Naive B cell (primary cell): ENCODE measurements at regions not wholly inside any gene's neighbourhood (a gene's known extent, or its start where the extent isn't known, plus 50 kb on each side); places are given as distances from the start of the nearest gene placed in this dataset.

ENCODE experiments used
- ATAC-seq, 2 donors: fragments of 150-1000 bp; cut with Tn5 transposase; 2 replicates each; pipeline ENCODE4 v1.10.0; 2021; ENCODE audit warnings: low read depth in 2 of 2, mild to moderate bottlenecking in 2 of 2, moderate library complexity in 2 of 2
- DNase-seq: peaks from one replicate; pipeline ENCODE4 v3.0.0; 2022
- H3K27ac Mint-ChIP-seq, 6 donors: one replicate each; pipeline ENCODE4 v1.8.0; 2020 to 2022; ENCODE audit warnings: mild to moderate bottlenecking in 6 of 6, mixed read lengths in 6 of 6, moderate library complexity in 5 of 6, inconsistent platforms in 2 of 6
- H3K27me3 Mint-ChIP-seq, 3 donors: one replicate each; pipeline ENCODE4 v1.8.0; 2021 to 2022; ENCODE audit warnings: mixed read lengths in 3 of 3, mild to moderate bottlenecking in 1 of 3
- H3K36me3 Mint-ChIP-seq, 2 donors: one replicate each; pipeline ENCODE4 v1.8.0; 2020 to 2022; ENCODE audit warnings: mixed read lengths in 2 of 2, inconsistent platforms in 1 of 2, mild to moderate bottlenecking in 1 of 2
- H3K4me1 Mint-ChIP-seq, 3 donors: one replicate each; pipeline ENCODE4 v1.8.0; 2020 to 2022; ENCODE audit warnings: mixed read lengths in 3 of 3, inconsistent platforms in 1 of 3, mild to moderate bottlenecking in 1 of 3, moderate library complexity in 1 of 3
- H3K4me3 Mint-ChIP-seq, 8 donors: one replicate each; pipeline ENCODE4 v1.8.0; 2020 to 2022; ENCODE audit warnings: mild to moderate bottlenecking in 8 of 8, mixed read lengths in 8 of 8, moderate library complexity in 8 of 8, inconsistent platforms in 2 of 8
- H3K9me3 Mint-ChIP-seq, 7 donors: one replicate each; pipeline ENCODE4 v1.8.0; 2020 to 2022; ENCODE audit warnings: mixed read lengths in 7 of 7, mild to moderate bottlenecking in 5 of 7, inconsistent platforms in 2 of 7, moderate library complexity in 1 of 7

- no peaks in the 10 kb centered on the region for H3K27me3 Mint-ChIP-seq
- H3K36me3 Mint-ChIP-seq: no peaks in the 10 kb centered on the region
- H3K9me3 Mint-ChIP-seq: peaks cover 0 to 21% (median 3%) of the 10 kb centered on the region in 7 donors
- H3K4me3 Mint-ChIP-seq: no peak overlapping the region
- no peaks in the 10 kb centered on the region for H3K4me1 Mint-ChIP-seq
- H3K27ac Mint-ChIP-seq: no peak overlapping the region
- DNase-seq: no peak
- no peak for ATAC-seq
These were observed 448.2 kb upstream of the FAT1 start for GRCh38 chr4:187171706-187172339.

- DNase-seq: no peak
- Mint-ChIP-seq H3K27me3 (no peaks in the 10 kb centered on the region), H3K36me3 (no peaks in the 10 kb centered on the region), H3K27ac (no peak overlapping the region), H3K4me3 (peak overlapping the region in 1 of 8 donors; percentile 30), H3K4me1 (no peaks in the 10 kb centered on the region), H3K9me3 (peaks cover 0 to 21% (median 3%) of the 10 kb centered on the region in 7 donors)
- ATAC-seq: no peak
These were observed 448.7 kb upstream of the FAT1 start for GRCh38 chr4:187172340-187172761.

GRCh38 chr4:187174749-187175148, 451.1 kb upstream of the FAT1 start:
- H3K4me3 Mint-ChIP-seq: no peak overlapping the region
- peaks cover 0 to 21% (median 3%) of the 10 kb centered on the region in 7 donors for H3K9me3 Mint-ChIP-seq
- DNase-seq (no peak), ATAC-seq (no peak)
- H3K36me3 Mint-ChIP-seq: no peaks in the 10 kb centered on the region
- no peaks in the 10 kb centered on the region for H3K27me3 Mint-ChIP-seq
- no peaks in the 10 kb centered on the region for H3K4me1 Mint-ChIP-seq
- no peak overlapping the region for H3K27ac Mint-ChIP-seq

GRCh38 chr4:187175197-187175596, 451.5 kb upstream of the FAT1 start:
- Mint-ChIP-seq H3K27ac (no peak overlapping the region), H3K27me3 (no peaks in the 10 kb centered on the region), H3K9me3 (peaks cover 0 to 21% (median 3%) of the 10 kb centered on the region in 7 donors)

GRCh38 chr4:187176261-187176910, 452.7 kb upstream of the FAT1 start:
- Mint-ChIP-seq H3K9me3 (peaks cover 0 to 21% (median 3%) of the 10 kb centered on the region in 7 donors), H3K4me1 (no peaks in the 10 kb centered on the region), H3K36me3 (no peaks in the 10 kb centered on the region), H3K4me3 (peak overlapping the region in 1 of 8 donors; percentile 1), H3K27ac (peak overlapping the region in 1 of 6 donors; percentile 59), H3K27me3 (no peaks in the 10 kb centered on the region)
- ATAC-seq (no peak), DNase-seq (no peak)

More at GRCh38 chr4:187175197-187175596, 451.5 kb upstream of the FAT1 start:
- H3K4me1 Mint-ChIP-seq: no peaks in the 10 kb centered on the region
- H3K36me3 Mint-ChIP-seq: no peaks in the 10 kb centered on the region
- DNase-seq: no peak
- no peak for ATAC-seq
- no peak overlapping the region for H3K4me3 Mint-ChIP-seq

- Mint-ChIP-seq H3K4me1 (no peaks in the 10 kb centered on the region), H3K27me3 (no peaks in the 10 kb centered on the region), H3K4me3 (no peak overlapping the region), H3K36me3 (no peaks in the 10 kb centered on the region), H3K27ac (no peak overlapping the region), H3K9me3 (peaks cover 0 to 16% (median 3%) of the 10 kb centered on the region in 7 donors)
- no peak for ATAC-seq
- no peak for DNase-seq
These were observed 454.4 kb upstream of the FAT1 start for GRCh38 chr4:187178084-187178483.

- Mint-ChIP-seq H3K9me3 (peaks cover 0 to 15% (median 3%) of the 10 kb centered on the region in 7 donors), H3K4me3 (no peak overlapping the region), H3K27me3 (no peaks in the 10 kb centered on the region), H3K4me1 (no peaks in the 10 kb centered on the region), H3K36me3 (no peaks in the 10 kb centered on the region), H3K27ac (no peak overlapping the region)
- ATAC-seq: no peak
- no peak for DNase-seq
These were observed 454.9 kb upstream of the FAT1 start for GRCh38 chr4:187178587-187178986.

GRCh38 chr4:187179086-187180058, 455.7 kb upstream of the FAT1 start:
- Mint-ChIP-seq H3K4me1 (no peaks in the 10 kb centered on the region), H3K36me3 (no peaks in the 10 kb centered on the region), H3K9me3 (peaks cover 0 to 10% (median 3%) of the 10 kb centered on the region in 7 donors), H3K27ac (no peak overlapping the region), H3K27me3 (no peaks in the 10 kb centered on the region), H3K4me3 (no peak overlapping the region)
- ATAC-seq (no peak), DNase-seq (no peak)

- Mint-ChIP-seq H3K27ac (no peak overlapping the region), H3K9me3 (peaks cover 0 to 9% (median 4%) of the 10 kb centered on the region in 7 donors), H3K27me3 (no peaks in the 10 kb centered on the region), H3K4me3 (no peak overlapping the region), H3K4me1 (no peaks in the 10 kb centered on the region), H3K36me3 (no peaks in the 10 kb centered on the region)
- no peak for ATAC-seq
- DNase-seq: no peak
These were observed 457.4 kb upstream of the FAT1 start for GRCh38 chr4:187181054-187181453.

- no peak for DNase-seq
- Mint-ChIP-seq H3K9me3 (peaks cover 0 to 7% (median 2%) of the 10 kb centered on the region in 7 donors), H3K36me3 (no peaks in the 10 kb centered on the region), H3K4me3 (no peak overlapping the region), H3K27me3 (no peaks in the 10 kb centered on the region), H3K4me1 (no peaks in the 10 kb centered on the region), H3K27ac (no peak overlapping the region)
- no peak for ATAC-seq
These were observed 459.7 kb upstream of the FAT1 start for GRCh38 chr4:187183346-187183745.

GRCh38 chr4:187183826-187184225, 460.2 kb upstream of the FAT1 start:
- peaks cover 0 to 7% (median 2%) of the 10 kb centered on the region in 7 donors for H3K9me3 Mint-ChIP-seq
- DNase-seq (no peak), ATAC-seq (no peak)
- H3K4me3 Mint-ChIP-seq: no peak overlapping the region
- no peaks in the 10 kb centered on the region for H3K4me1 Mint-ChIP-seq
- H3K36me3 Mint-ChIP-seq: no peaks in the 10 kb centered on the region
- H3K27ac Mint-ChIP-seq: no peak overlapping the region
- no peaks in the 10 kb centered on the region for H3K27me3 Mint-ChIP-seq

GRCh38 chr4:187184508-187184907, 460.9 kb upstream of the FAT1 start:
- no peak for DNase-seq
- Mint-ChIP-seq H3K4me1 (no peaks in the 10 kb centered on the region), H3K9me3 (peaks cover 0 to 7% (median 2%) of the 10 kb centered on the region in 7 donors), H3K36me3 (no peaks in the 10 kb centered on the region), H3K27me3 (no peaks in the 10 kb centered on the region), H3K27ac (no peak overlapping the region), H3K4me3 (no peak overlapping the region)
- ATAC-seq: no peak

GRCh38 chr4:187188118-187188517, 464.5 kb upstream of the FAT1 start:
- Mint-ChIP-seq H3K27ac (no peak overlapping the region), H3K27me3 (no peaks in the 10 kb centered on the region)

More at GRCh38 chr4:187188118-187188517, 464.5 kb upstream of the FAT1 start:
- peaks cover 0 to 10% (median 4%) of the 10 kb centered on the region in 7 donors for H3K9me3 Mint-ChIP-seq
- H3K36me3 Mint-ChIP-seq: no peaks in the 10 kb centered on the region
- no peaks in the 10 kb centered on the region for H3K4me1 Mint-ChIP-seq
- ATAC-seq (no peak), DNase-seq (no peak)
- no peak overlapping the region for H3K4me3 Mint-ChIP-seq
